ENCODE measurements at regions not wholly inside any gene's neighbourhood (a gene's known extent, or its start where the extent isn't known, plus 50 kb on each side); places are given as distances from the start of the nearest gene placed in this dataset.

DNA sequence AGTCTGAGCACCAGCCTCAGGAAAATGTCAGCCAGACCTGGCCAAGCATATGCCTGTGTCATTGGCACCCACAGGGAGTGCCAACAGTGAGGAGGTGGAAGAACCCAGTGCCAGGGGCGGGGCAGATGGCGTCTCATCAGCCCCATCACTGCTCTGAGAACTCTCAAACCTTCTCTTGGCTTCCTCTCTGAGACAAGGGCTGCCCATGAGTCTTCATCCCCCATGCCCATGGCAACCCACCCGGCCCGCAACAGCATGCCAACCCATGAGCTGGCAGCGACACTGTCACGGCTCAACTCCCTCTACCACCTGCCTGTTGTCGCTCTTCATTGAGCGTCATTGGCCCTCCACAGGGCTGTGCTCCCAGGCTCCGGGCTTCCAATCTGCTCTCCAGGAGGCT lies 340.5 kb downstream of the BUD13 start:
- TF ChIP-seq, protein P1, sequence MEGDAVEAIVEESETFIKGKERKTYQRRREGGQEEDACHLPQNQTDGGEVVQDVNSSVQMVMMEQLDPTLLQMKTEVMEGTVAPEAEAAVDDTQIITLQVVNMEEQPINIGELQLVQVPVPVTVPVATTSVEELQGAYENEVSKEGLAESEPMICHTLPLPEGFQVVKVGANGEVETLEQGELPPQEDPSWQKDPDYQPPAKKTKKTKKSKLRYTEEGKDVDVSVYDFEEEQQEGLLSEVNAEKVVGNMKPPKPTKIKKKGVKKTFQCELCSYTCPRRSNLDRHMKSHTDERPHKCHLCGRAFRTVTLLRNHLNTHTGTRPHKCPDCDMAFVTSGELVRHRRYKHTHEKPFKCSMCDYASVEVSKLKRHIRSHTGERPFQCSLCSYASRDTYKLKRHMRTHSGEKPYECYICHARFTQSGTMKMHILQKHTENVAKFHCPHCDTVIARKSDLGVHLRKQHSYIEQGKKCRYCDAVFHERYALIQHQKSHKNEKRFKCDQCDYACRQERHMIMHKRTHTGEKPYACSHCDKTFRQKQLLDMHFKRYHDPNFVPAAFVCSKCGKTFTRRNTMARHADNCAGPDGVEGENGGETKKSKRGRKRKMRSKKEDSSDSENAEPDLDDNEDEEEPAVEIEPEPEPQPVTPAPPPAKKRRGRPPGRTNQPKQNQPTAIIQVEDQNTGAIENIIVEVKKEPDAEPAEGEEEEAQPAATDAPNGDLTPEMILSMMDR (IDR thresholded peaks at IDR 0.05) = no peak
- TF ChIP-seq POLR2AphosphoS5 (IDR thresholded peaks at IDR 0.05; ENCODE audit: insufficient read depth in 1 of 2, low read depth in 1 of 2) (no peak), POLR2A (IDR thresholded peaks at IDR 0.05) (no peak)
- no peak overlapping the region for H3K4me3 ChIP-seq
- no peak overlapping the region for H3K27ac ChIP-seq
- H3K4me1 ChIP-seq = peaks cover 14% of the 10 kb centered on the region
- no peak for DNase-seq (ENCODE audit: extremely low spot score in 2 of 2)
- no peaks in the 10 kb centered on the region for H3K36me3 ChIP-seq
- H3K9me3 ChIP-seq = no peaks in the 10 kb centered on the region
- no peaks in the 10 kb centered on the region for H3K27me3 ChIP-seq
- intact Hi-C loops (cut with DNase I) = no loop called here

DNA sequence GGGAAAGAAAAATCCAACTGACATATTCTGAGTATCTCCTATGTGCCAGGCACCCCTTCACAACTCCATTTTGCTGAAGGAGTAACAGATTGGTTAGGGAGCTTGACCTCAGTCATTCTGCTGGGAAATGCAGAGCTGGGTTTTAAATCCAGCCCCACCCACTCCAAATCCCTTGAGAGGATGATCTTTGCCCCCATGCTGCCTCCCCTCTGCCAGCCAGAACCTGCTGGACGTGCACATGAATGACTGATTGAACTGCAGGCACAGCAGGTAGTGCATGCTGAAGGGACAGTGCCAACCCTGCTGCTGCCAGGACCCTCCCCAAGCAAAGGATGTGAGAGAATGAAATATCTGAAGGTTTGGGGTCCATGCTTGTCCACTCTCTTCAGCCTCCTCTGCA lies 340.9 kb downstream of the BUD13 start:
- Histone ChIP-seq H3K27me3 (no peaks in the 10 kb centered on the region), H3K9me3 (no peaks in the 10 kb centered on the region), H3K27ac (no peak overlapping the region), H3K4me3 (no peak overlapping the region), H3K4me1 (peaks cover 14% of the 10 kb centered on the region), H3K36me3 (no peaks in the 10 kb centered on the region)
- TF ChIP-seq POLR2A (IDR thresholded peaks at IDR 0.05) (no peak), POLR2AphosphoS5 (IDR thresholded peaks at IDR 0.05; ENCODE audit: insufficient read depth in 1 of 2, low read depth in 1 of 2) (no peak)
- TF ChIP-seq, protein P1 (IDR thresholded peaks at IDR 0.05) = no peak
- intact Hi-C loops (cut with DNase I) = no loop called here
- no peak for DNase-seq (ENCODE audit: extremely low spot score in 2 of 2)

DNA sequence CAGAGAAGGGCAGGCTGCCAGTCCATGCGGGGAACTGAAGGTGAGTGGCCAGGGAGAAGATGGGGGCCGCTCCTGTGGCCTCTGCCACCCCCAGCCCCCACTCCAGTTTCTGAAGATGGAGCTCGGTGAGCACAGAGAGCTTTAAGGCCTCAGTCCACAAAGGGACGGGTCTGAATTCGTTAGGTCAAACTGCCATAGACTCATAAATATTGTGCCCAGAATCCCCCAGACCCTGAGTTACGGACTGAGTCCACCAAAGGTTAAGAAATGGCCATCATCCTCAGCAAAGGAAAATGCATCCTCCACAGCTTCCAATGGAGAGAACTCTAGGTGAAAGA lies 344.2 kb downstream of the BUD13 start:
- Histone ChIP-seq H3K4me3 (no peak overlapping the region), H3K4me1 (peaks cover 14% of the 10 kb centered on the region), H3K36me3 (no peaks in the 10 kb centered on the region), H3K27me3 (no peaks in the 10 kb centered on the region), H3K9me3 (no peaks in the 10 kb centered on the region), H3K27ac (no peak overlapping the region)
- no peak for DNase-seq (ENCODE audit: extremely low spot score in 2 of 2)
- TF ChIP-seq, protein P1 (IDR thresholded peaks at IDR 0.05) = no peak
- TF ChIP-seq POLR2A (IDR thresholded peaks at IDR 0.05) = no peak
- TF ChIP-seq POLR2AphosphoS5 (IDR thresholded peaks at IDR 0.05; ENCODE audit: insufficient read depth in 1 of 2, low read depth in 1 of 2) = no peak
- intact Hi-C loops (cut with DNase I) = no loop called here

DNA sequence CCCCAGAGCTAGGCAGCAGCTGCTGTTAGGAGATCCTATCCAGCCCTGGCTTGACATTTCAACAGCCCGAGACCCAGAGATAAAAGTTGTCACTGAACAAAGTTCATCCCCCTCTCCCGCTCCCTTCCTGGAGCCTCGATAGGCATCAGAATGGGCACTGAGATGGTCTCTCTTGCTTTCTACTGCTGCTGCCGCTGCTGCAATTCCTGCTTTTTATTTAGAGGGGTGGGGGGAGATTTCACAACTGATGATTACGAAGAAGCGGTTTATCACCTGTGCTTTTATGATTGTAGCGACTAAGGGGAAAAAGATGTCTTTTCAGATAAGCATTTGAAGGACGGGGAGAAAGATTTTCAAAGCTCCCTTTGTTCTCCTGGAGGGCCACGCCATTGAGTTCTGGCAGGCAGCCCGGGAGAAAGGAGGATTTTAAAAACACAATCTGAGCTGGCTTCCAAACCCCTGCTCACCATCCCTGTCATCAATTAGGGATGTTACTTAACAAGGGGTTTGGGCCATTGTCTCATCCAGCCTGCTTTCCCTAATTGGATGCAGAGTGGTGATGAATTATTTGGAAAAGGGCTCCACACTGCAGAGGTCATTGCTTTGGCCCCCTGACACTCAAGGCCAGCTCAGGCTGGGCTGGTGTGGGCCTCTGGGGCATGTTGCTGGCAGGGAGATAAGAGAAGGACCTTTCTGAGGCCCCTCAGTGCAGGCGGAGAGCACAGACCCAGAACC lies 344.7 kb downstream of the BUD13 start:
- intact Hi-C loops (cut with DNase I) = no loop called here
- no peaks in the 10 kb centered on the region for H3K36me3 ChIP-seq
- H3K27ac ChIP-seq = no peak overlapping the region
- H3K27me3 ChIP-seq = no peaks in the 10 kb centered on the region
- DNase-seq (ENCODE audit: extremely low spot score in 2 of 2) = no peak
- peaks cover 14% of the 10 kb centered on the region for H3K4me1 ChIP-seq
- no peak overlapping the region for H3K4me3 ChIP-seq
- TF ChIP-seq, protein P1 (IDR thresholded peaks at IDR 0.05) = no peak
- TF ChIP-seq POLR2AphosphoS5 (IDR thresholded peaks at IDR 0.05; ENCODE audit: insufficient read depth in 1 of 2, low read depth in 1 of 2) (no peak), POLR2A (IDR thresholded peaks at IDR 0.05) (no peak)
- H3K9me3 ChIP-seq = no peaks in the 10 kb centered on the region

DNA sequence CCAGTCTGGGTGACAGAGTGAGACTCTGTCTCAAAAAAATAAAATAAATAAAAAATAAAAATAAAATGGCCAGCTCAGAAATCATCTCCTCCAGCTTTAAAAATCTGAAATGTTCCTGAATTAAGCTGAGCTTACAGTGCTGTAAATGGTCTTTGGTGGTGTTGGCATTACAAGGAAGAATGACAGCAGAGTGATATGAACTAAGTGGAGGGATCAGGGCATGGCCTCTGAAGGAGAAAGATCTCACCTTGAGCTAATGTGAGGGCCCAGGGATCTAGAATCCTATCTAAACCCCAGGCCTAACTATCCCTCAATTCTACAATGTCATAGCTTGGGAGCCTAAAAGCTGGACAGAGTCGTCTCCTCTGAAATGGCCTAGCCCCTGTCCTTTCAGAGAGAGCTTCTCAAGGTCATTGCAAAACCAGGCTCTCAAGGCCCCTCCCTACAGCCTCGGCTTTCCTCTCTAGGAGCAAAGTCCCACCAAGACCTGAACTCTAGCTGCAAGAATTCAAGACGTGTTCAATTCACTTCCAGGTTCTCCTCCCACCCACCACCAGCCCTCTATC lies 345.4 kb downstream of the BUD13 start:
- Histone ChIP-seq H3K27ac (no peak overlapping the region), H3K9me3 (no peaks in the 10 kb centered on the region), H3K36me3 (no peaks in the 10 kb centered on the region), H3K4me3 (no peak overlapping the region), H3K4me1 (peaks cover 14% of the 10 kb centered on the region), H3K27me3 (no peaks in the 10 kb centered on the region)
- intact Hi-C loops (cut with DNase I) = no loop called here
- DNase-seq (ENCODE audit: extremely low spot score in 2 of 2) = no peak
- TF ChIP-seq, protein P1 (IDR thresholded peaks at IDR 0.05) = no peak
- TF ChIP-seq POLR2AphosphoS5 (IDR thresholded peaks at IDR 0.05; ENCODE audit: insufficient read depth in 1 of 2, low read depth in 1 of 2) (no peak), POLR2A (IDR thresholded peaks at IDR 0.05) (no peak)
